HG02973 (cell line): ENCODE measurements at regions not wholly inside any gene's neighbourhood (a gene's known extent, or its start where the extent isn't known, plus 50 kb on each side); places are given as distances from the start of the nearest gene placed in this dataset.
A peak's percentile ranks its signal among the peaks of the same experiment; 100 is the strongest.
"Not testable (repeated sequence)": the region's sequence is repeated elsewhere in the genome, so short reads cannot be mapped to it uniquely, and the experiment has no call there.

Experiments used
- ATAC-seq: cut with Tn5 transposase; IDR thresholded peaks from one replicate; pipeline ENCODE4 v1.9.1; 2021; ENCODE audit warnings: moderate library complexity; ENCODE audit not compliant: unreplicated experiment

DNA sequence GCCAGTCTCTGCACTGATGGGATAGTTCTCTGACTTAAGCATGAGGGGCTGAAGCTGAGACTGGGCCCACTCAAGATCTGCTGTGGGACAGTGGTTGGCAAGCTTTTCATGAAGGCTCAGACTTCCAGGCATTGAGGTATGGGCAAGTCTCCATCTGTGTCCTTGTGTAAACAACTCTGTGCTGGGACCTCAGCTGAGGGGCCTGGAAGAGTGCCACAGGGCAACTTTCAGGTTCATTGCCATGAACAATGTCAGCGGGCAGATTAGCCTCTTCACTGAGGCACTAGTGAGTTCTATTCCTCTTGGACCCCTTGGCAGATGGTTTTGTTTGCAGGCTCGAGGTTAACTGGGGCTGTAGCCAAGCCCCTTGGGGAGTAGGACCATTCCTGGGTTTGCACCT, 127.1 kb downstream of the MRPS30 start:
- no peak for ATAC-seq

DNA sequence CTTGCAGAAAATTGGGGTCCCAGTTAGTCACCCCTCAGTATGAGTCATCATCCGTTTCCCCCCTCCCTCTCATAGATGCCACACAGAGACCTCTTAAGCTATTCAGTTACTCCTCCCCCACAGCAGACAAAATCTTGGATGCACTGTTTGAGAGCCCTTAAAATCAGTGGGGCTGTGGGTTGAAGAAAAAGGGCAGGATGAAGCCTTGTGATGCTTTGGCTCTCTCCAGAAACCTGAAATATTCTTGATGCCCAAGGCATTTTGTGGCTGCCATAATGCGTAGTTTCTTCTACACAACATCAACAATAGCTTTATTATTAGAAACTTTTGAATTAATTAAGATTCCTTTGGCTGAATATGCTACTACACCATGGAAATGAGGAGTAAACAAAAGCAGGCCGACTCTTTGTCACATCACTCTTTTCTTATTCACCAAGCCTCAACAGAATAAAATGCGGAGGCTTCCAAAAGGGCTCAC, 133.8 kb downstream of the MRPS30 start:
- no peak for ATAC-seq

DNA sequence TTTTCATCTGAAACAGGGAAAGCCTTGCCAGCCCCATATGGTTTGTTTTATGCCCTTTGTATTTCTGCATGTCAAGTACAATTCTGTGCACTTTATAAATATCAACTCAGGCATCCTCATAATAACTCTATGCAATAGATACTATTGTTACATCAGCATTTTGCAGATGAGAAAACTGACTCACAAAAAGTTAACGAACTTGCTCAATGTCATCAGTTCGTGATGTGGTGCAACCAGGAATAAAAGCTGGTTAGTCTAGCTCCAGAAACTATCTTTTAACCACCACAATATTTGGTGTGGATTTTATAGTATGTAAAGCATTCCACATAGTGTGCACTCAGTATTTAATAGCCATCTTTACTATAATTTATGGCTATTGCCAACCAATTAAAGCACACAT, 134.9 kb downstream of the MRPS30 start:
- no peak for ATAC-seq

DNA sequence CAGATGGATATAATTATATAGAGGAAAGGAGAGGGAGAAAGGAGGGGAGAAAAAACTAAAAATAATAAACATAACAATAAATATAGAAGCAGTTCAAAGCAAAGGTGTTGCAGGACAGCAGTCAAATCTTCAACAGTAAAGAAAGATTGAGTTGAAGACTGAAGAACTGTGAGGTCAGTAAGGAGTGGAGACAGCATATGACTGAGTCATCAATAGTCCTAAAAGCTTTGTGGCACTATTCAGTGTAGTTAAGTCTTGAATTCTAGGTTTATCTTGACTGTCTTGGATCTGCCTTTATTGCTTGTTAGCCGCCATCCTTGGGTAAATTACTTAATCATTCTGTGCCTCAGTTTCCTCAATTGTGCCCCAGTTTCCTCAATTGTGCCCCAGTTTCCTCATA, 137.0 kb downstream of the MRPS30 start:
- ATAC-seq, result no peak

DNA sequence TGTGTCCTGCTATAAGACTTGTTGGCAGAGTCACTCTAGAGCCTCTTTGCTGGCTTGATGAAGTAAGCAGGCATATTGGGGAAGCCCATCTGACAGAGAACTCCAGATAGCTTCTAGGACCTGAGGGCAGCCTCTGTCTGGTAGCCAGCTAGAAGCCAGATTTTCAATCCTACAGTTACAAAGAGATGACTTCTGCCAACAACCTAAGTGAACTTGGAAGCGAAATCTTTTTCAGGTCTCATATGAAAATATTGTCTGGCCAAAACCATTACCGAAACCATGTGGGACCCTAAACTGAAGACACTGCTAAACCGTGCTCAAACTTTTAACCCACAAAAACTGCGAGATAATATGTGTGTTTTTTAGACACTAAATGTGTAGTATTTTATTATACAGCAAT, 140.9 kb downstream of the MRPS30 start:
- no peak for ATAC-seq

DNA sequence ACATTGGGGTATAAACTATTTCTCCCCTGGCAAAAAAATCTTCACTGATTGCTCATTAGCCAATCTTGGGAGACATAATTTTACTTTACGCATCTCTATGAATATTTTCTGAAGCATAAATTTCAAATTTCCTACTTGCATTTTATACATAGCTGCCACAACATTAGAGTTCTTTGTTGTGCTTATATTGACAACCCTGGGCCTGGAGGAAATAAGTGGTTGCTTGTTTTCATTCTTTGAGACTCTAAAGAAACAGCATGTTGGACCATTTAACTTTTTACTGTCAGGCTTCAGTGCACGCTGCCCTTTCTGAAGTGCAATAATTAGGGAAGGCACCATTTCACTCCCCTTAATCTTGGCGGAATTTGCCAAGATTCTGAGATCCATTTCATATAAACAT, 142.6 kb downstream of the MRPS30 start:
- ATAC-seq, result no peak

DNA sequence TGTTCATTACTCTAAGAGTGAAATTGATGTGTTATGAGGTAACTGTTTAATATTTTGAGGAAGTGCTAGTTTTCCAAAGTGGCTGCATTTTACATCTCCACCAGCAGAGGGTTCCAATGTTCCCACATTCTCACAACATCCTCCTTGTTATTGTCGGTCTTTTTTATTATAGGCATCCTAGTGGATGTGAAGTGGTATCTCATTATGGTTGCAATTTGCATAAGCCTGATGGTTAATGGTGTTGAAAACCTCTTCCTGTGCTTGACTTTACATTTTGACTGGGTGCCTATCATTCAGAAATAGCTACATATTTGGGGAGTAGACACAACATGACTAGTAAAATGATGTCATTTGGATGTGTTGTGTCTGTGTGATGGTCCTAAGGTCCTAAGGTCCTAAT, 143.6 kb downstream of the MRPS30 start:
- peak; percentile 85 for ATAC-seq

DNA sequence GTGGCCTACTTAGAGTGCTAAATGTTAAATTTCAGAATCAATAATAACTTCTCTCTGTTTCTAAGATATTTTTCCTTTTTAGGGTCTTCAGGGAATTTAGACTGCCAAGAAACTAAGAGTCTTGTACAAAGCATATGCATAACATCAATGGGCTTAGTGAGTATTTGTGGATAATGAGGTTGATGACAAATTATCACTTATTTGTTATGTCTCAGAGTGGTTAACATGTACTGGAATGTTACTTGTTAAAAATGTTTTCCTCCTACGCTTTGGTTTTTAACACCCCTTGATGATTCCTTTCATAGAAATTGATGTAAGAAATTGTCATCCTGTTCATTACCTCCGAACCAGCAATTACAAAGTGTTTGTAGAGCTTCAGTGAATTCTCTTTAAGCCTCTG, 144.3 kb downstream of the MRPS30 start:
- ATAC-seq, result no peak

DNA sequence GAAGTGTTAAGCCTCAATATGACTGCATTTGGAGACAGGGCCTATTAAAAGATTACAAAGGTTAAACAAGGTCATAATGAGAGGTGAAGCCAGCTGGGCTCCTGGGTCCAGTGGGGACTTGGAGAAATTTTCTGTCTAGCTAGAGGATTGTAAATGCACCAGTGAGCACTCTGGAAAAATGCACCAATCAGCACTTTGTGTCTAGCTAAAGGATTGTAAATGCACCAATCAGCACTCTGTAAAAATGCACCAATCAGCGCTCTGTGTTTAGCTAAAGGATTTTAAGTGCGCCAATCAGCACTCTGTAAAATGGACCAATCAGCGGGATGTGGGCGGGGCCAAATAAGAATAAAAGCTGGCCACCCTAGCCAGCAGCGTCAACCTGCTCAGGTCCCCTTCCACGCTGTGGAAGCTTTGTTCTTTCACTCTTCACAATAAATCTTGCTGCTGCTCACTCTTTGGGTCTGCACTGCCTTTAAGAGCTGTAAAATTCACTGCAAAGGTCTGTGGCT, 150.3 kb downstream of the MRPS30 start:
- not testable (repeated sequence) for ATAC-seq

DNA sequence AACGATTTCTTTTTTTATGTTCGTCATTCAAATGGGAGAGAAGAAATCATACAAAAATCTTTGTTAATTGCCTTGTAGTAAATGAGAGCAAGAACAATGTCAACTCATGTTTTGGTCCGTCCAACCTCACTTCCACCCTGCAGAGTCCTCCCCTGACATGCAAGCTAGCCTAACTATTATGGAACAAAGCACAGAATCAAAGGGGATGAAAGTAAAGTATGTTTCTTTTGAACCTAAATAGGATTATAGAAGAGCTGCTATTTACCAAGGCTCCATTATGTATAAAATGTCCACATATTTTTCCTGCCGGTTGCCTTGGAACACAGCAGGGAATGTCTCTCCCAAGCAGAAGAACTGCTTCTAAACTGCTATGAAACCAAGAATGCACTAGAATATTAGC, 161.1 kb downstream of the MRPS30 start:
- ATAC-seq, result no peak

DNA sequence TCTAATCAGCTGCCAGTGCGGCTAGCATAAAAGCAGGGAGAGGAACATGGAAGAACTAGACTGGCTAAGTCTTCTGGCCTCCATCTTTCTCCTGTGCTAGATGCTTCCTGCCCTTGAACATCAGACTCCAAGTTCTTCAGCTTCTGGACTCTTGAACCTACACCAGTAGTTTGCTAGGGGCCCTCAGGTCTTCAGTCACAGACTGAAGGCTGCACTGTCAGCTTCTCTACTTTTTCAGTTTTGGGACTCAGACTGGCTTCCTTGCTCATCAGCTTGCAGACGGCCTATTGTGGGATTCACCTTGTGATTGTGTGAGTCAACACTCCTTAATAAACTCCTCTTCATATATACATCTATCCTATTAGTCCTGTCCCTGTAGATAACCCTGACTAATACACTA, 162.2 kb downstream of the MRPS30 start:
- not testable (repeated sequence) for ATAC-seq

DNA sequence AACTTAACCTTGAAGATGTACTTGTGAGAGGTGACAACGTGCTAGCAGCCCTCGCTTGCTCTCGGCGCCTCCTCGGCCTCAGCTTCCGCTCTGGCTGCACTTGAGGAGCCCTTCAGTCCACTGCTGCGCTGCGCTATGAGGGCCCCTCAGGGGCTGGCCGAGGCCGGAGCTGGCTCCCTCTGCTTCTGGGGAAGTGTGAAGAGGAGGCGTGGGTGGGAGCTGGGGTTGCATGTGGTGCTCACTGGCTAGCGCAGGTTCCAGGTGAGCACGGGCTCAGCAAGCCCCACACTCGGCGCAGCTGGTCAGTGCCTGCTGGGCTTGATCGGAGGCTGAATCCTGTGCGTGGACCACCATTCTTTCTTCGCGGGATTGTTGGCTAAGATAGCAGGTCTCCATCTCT, 166.1 kb downstream of the MRPS30 start:
- ATAC-seq, result no peak

DNA sequence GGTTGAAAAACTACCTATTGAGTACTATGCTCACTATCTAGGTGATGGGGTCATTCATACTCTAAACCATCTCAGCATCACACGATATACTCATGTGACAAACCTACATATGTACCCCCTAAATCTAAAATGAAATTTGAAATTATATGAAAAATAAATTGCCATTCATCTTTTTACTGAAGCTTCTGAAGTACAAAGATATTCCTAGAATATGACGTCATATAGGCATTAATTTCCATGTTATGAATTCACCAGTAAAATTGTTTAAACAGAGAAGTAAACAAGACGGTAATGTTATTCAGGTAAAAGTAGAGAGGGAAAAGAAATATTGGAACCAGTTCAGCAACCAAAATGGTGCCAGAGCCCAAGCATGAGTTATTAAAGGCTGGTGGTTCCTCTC, 173.0 kb downstream of the MRPS30 start:
- ATAC-seq, result no peak

DNA sequence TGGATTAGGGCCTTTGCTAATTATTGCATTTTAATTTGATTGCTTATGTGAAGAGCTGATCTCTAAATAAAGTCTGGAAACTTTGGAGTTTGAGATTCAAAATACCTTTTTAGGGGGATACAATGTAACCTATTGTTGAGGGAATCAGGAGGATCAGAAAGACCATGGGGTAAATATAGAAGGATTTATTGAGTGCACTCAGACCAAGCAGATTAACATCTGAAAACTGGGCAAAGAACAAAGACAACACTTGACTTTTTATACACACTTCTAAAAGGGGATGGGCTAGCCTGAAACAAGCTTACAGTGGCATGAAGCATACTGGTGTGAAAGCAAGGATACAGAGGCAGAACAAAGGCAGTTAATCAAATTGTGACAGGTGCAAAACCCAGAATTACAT, 174.3 kb downstream of the MRPS30 start:
- no peak for ATAC-seq

DNA sequence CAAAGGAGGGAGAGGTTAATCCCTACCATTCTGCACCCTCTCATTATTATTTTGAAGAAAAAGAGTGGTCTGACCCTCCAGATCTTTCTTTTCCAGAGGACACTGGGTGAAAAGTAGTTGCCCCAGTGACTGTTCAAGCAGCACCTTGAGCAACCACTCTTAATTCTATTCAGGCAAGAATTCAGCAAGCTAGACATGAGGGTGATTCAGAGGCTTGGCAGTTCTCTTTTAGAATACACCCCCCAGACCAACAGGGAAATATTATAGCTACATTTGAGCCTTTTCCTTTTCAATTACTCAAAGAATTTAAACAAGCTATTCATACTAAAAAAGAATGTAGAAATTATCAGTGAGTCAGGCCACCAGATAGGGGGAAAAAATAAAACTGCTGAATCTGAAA, 178.3 kb downstream of the MRPS30 start:
- no peak for ATAC-seq

DNA sequence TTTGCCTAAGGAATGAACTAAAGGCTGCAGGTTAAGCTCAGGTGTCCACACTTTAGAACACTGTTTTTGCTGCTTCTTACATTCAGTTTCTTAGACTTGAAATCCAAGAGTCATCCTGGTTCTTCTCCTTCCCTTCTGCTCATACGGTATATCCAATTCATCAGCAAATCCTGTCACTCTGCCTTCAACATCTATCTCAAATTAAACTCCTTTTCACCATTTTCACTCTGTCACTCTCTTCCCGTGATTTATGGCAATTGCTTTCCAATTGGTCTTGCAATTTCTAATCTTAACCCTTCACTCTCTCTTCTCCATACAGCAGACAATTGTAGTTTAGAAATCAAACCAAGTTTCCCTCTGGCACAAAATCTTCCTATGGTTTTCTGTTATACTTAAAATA, 182.9 kb downstream of the MRPS30 start:
- no peak for ATAC-seq

DNA sequence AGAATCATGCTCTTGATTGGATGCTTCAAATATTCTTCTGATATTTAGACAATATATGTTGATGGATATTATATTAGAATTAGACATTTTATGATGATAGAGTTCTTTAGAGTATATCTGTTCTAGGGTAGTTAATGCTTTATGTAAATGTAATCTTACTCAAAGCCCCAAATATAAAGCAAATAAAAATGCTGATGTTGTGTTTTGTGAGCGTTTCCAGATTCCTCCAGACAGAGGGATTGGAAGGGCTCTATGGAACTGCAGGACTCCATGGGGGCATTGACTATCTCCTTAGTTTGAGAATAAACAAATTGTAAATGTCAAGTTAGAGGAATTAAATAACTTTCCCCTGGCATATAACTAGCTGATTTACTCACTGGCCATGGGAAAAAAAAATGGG, 184.5 kb downstream of the MRPS30 start:
- ATAC-seq, result no peak

DNA sequence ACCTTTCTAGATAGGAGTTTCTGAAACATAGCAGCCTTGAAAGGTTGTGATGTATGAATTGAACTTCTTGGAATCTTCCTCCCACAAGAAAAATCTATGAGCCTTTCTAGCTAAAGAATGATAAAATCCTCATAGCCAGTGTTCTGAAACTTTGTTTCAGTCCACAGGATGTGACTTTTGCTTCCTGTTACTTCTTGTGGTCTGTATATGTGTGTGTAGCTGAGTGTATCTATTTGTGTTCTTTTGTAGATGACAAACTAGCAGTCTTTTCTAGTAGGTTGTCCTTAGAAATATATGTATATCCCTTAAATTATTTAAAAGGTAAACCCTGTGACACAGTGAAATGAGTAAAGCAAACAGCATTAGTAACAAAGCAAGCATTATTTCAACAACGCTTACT, 188.8 kb downstream of the MRPS30 start:
- ATAC-seq, result no peak

DNA sequence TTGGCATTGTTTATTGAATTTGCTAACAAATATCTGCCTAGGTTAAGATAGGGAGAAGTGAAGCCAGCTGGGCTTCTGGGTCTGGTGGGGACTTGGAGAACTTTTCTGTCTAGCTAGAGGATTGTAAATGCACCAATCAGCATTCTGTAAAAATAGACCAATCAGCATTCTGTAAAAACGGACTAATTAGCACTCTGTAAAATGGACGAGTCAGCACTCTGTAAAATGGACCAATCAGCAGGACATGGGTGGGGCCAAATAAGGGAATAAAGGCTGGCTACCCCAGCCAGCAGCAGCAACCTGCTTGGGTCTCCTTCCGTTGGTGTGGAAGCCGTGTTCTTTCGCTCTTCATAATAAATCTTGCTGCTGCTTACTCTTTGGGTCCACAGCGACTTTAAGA, 198.4 kb downstream of the MRPS30 start:
- not testable (repeated sequence) for ATAC-seq

DNA sequence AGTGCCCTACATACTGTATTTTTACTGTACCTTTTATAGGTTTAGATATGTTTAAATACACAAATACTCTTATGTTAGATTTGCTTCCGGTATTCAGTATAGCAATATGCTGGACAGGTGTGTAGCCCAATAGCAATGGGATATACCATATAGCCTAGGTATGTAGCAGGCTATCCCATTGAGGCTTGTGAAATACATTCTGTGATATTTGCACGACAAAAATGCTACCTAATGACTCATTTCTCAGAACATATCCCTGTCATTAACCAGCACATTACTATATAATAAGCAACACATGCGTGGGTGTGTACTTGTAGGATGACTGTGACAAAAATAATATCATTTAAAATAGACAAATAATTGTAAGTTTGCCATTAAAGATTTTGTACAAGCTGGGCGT, 208.8 kb downstream of the MRPS30 start:
- ATAC-seq, result no peak

DNA sequence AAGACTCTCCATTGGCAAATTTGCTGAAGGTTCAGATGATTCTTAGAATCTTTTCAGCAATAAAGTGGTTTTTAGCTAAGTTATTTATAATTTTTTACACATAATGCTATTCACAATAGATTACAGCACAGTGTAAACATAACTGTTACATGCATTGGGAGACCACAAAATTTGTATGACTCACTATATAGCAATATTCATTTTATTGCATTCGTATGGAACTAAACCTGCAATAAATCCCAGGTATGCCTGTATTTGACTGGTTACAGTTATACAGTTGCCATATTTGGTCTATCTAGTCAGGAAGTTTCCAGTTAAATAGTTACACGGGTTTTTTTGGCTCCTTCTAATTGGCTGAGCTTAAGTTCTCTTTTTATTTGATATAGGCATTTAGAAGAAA, 220.8 kb downstream of the MRPS30 start:
- ATAC-seq, result no peak

DNA sequence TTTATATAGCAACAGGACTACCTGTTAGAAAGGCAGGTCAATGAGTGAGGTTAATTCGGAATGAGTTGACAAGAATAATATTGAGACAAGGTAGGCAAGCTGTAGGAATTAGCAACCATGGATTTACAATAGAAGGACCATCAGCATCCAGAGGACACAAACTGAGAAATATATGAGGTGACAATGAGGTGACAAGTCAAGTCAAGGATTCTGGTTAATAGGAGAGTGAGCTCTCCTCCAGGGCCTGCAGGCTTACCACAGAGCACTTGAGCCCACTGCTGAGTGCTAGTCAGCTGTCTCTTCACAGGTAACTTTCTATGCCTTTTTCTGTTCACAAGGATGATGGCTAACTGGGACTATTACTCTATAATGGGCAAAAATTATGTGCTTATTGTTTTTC, 227.2 kb downstream of the MRPS30 start:
- ATAC-seq, result no peak

DNA sequence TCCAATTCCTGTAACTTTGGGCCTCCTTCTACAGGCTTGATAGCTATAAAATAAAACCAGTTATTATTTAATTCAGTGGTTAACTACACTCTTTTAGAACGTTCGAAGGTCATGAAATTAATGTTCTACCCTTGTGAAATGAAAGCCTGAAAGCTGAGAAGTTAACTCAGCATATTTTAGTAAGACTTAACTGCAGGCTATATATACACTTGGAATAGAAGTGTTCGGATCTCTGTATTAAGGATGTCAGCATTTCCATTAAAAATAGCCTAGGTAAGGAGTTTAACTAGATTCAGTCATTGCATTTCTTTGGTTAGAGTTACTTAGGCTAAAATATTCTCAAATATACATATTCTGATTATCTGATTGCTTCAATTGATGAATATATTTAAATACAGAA, 229.2 kb downstream of the MRPS30 start:
- no peak for ATAC-seq
